ENCODE measurements at regions not wholly inside any gene's neighbourhood (a gene's known extent, or its start where the extent isn't known, plus 50 kb on each side); places are given as distances from the start of the nearest gene placed in this dataset.

DNA sequence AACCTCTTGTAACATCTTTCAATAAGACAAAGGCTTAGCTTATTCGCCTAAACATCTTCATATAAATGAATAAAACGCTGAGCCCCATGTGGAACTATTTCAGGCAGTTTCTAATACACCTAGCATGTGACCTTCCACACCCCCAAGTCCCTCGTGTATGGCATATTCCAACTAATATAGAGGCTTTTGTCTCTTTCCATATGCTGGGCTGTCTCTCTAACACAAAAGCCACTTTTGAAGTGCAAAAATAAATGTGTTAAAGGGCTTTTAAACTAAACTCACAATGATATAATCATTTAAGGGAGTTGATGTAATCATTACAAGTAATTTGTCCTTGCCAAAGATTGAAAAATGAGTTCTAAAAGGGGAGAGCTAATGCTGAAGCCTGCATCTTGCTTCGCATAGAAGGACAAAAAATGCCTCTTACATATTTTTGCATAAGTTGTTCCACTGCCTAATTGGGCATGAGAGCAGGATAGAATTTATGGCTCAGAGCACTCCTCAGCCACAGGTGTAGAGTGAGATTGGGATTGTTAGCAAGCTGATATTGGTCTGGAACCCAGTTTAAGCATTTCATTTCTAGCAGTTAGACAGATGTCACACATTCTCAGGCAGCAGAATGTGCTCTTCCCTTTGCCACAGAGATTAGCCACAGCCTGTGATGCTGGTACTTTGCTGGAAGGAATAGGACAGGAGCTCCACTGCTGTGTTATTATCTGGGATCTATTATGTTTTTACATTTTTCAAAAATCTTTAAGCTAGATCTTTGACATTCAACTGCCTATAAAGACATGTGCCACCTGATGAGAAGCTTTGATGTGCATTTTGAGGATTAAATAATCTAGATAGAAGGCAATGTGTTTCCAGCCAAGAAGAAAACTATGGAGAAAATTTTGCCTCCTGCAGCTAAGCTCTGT is 1044.4 kb downstream of the ADGRL2 start:
- DNase-seq: no peak

- no peak for DNase-seq
Measured at GRCh38 chr1:82844447-82844846, 1043.7 kb downstream of the ADGRL2 start.

DNA sequence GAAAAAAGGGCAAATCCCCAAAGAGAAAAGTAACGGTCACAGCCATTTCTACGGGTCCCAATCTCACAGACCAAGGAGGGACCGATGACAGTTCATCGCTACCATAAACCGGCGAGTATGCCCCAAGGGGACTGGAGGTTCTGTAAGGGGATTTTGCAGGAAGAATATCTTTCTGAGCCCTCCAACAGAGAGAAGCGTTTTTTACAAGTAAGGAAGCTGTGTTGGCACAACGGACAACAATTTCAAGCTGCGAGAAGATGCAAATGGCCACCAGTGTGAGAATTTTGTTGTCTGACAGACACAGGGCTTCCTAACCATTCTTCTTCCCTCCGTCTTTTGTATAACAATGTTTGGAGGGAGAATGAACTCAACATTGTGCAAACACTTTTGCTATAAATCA is 1043.1 kb downstream of the ADGRL2 start:
- DNase-seq: no peak

- no peak for DNase-seq
Measured at GRCh38 chr1:82840192-82840591, 1039.5 kb downstream of the ADGRL2 start.

DNA sequence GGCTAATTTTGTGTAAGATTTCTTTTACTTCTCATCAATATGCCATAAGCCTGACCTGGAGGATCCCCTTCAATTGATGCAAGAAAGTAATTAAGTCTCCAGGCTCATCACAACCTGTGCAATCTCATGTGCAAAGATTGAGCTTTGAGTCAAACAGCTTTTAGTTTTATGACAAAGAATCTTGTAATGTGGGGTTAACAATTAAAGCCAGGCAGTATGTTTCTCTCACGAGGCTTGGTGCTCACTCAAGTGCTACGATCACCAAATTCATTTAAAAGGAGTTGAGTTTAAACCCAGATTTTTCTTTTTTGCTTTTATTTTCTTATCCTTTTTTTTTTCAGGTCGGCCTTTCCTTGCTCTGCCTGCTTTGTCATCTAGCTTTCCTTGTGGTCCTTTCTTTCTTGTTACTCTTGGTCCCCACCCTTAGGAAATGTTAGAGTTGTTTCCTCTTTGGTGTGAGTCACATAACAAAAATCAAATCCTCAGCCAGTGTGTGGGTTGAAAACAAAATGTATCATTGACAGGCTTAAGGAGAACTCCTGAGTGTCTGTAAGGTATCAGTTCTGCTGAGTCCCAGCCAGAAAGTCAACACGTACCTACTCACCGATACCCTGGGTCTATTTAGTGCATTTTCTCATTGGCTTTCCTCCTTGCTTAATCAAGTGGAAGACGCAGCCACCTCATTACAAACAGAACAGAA is 1037.2 kb downstream of the ADGRL2 start:
- no peak for DNase-seq

DNA sequence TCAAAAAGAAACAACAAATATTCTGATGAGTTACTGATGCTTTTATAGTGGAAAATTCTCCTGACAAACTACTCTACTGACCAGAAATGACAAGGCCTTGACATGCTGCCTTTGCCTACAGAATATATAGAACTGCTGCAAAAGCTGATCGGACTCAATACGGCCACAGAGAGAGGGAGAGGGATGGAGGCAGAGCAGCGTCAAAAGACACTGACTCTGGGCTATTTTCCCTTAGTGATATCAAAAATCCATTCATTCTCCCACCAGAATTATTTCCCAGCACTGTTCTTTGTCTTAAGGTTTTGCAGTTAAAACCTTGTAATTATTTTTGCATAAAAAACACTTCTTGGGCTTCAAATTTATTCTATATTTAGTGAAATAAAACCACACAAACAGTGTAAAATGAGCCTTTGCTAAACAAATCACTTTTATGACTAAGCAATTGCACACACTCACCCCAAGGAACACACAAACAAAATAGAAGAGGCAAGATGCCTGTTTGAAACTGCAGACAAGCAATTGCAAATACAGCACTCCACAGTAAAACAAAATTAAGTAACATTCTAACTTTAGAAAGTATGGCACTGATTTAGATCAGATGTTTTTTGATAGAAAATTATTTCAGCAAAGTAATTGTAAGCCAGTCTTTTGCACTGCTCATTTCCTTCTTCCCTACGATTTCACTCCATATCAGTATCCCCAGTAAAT is 1036.4 kb downstream of the ADGRL2 start:
- no peak for DNase-seq

DNA sequence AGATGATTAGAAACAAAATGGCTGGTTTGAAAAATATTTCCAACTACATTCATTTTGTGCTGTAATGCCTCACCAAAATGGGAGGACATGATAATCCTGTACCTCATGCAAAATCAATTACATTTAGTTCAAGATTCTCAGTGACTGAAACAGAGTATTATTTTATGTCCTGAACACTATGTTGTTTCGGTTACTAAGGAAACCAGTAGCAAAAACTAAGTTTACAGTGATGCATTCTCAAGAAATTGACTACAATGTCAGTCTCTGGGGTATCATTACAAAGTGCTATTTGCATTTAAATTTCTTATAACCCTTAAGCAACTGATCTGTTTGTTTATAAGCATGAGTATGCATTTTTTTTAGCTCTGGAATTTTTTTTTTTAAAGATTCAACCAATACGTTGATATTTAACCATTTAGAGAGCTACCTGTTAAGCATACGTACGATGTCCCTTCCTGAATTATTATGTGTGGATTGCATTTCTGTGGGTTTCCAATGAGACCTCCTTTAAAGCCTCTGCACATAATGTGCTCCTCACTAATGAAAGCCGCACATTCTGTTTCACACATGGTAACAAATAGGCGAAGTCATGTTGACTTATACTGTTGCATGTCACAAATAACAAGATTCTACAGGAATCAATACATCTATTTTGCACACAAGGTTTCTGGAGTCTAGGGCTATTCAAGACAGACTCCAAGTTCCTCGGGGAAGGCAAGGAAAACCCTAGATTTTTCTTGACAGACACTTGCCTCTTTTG is 1035.7 kb downstream of the ADGRL2 start:
- DNase-seq: no peak

GRCh38 chr1:82830690-82831380 is 1030.1 kb downstream of the ADGRL2 start:
- DNase-seq: no peak

GRCh38 chr1:82829527-82829926 is 1028.8 kb downstream of the ADGRL2 start:
- DNase-seq: no peak

GRCh38 chr1:82823876-82824275 is 1023.1 kb downstream of the ADGRL2 start:
- no peak for DNase-seq

DNA sequence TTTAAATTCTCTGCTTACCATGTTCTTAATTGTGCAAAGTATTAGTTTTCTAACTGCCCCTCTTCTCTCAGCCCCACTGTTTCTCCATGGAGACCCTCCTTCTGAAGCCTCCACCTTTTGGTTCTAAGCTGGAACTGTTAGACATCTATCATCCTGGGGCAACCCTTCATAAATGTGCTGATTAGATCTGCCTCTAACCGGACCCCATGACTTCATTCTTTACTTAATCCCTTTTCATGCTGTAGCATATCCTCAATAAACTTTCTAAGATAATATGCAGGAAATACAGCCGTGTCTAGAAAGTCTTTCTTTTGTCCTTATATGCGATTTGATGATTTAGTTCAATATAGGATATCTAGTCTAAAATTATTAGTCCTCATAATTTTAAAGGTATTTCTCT is 1020.1 kb downstream of the ADGRL2 start:
- no peak for DNase-seq

DNA sequence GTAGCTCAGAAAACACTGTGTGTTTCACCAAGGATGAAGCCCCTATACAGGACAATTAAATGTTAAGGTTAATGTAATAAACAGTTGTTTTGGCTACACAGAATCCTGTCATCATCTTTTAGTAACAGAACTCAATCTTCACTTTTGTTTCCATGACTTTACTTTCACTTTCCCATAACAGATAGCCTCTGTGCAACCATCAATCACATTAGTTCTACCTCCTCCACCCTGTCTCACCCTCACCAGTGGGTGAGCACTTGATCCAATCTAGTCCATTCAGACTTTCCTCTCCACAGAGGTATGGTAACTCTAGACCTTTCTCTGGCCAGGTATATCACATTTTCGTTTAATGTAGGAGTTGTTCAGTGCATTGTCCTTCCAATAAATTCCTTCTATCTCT is 1018.5 kb downstream of the ADGRL2 start:
- no peak for DNase-seq

DNA sequence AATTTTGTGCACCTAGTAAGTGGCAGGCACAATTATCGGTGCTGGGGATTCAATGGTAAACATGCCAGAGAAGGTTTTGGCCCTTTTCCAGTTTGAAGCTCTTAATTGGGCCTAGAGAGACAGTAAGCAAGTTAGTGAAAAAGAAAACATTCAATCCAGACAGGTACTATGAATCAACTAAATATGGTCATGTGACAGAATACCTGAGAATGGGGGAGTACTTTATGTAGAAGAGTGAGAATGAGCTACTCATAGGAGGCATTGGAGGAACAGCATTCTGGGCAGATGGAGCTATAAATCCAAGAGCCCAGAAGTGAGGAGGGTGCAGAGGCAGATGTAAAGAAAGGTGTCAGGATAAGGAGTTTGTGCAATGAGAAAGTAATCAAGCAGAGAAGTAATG is 1017.9 kb downstream of the ADGRL2 start:
- peak; percentile 88 for DNase-seq

GRCh38 chr1:82813386-82813785 is 1012.7 kb downstream of the ADGRL2 start:
- DNase-seq: no peak

DNA sequence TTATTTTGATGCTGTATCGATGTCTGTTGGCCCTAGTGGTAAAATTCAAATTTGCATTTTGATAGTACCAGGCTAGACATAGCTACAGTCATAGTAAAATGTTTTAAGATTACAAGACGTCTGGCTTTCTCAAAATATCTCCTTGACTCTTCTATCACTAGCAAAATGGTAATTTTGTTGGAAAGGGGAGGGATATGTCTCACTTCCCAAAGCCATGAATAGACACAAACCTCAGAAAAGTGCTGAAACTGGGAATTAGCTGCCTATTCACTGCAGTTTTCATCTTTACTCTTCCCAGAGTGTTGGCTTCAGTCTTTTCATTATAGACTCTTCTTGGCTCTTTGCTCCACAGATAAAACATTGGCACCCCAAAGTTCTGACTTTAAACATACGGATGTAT is 1009.9 kb downstream of the ADGRL2 start:
- no peak for DNase-seq

- no peak for DNase-seq
Measured at GRCh38 chr1:82807563-82807962, 1006.8 kb downstream of the ADGRL2 start.

GRCh38 chr1:82806133-82806532 is 1005.4 kb downstream of the ADGRL2 start:
- no peak for DNase-seq

- DNase-seq: no peak
Measured at GRCh38 chr1:82801176-82801575, 1000.4 kb downstream of the ADGRL2 start.

DNA sequence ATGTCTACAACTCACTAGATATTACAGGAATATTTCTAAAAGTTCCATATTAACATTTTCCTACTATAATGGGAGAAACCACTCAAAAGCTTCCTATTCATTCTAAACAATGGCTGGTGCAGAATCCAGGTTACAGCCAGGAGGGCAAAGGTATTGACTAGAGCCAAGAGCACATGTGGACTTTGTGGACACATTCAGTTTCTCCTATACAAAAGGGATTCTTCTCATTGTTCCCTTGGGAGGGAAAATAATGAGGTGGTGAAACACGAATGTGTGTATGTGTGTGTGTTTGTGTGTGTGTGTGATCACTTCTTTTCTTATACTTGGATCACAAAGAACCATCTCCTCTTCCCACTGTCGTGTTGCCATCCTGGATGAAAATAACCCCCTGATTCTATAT is 1000.0 kb downstream of the ADGRL2 start:
- no peak for DNase-seq

GRCh38 chr1:82799261-82799660 is 998.5 kb downstream of the ADGRL2 start:
- DNase-seq: no peak

GRCh38 chr1:82795508-82796149 is 994.9 kb downstream of the ADGRL2 start:
- DNase-seq: no peak

DNA sequence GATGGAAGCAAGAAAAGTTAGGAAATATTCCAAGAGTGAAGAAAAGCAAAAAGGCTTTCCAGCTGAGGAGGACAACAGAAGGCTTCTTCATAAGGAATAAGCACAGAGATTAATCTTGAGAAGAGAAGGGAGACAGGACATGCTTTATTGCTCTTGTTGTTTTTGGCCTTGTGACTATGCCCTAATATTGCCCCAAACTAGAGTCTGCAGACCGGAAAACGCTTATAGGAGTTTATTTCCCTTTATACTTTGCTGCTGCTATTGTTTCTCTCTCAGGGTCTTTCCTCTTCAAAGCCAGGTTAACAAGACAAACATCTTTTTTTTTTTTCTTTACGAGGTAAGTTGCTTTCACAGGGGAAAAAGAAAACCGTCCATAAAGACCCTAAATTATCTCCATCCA is 991.4 kb downstream of the ADGRL2 start:
- DNase-seq: no peak

All from COR-L47 (cell line).